Fibroblast of skin of back (primary cell): ENCODE measurements at regions not wholly inside any gene's neighbourhood (a gene's known extent, or its start where the extent isn't known, plus 50 kb on each side); places are given as distances from the start of the nearest gene placed in this dataset.
A peak's percentile ranks its signal among the peaks of the same experiment; 100 is the strongest.
"Not testable (repeated sequence)": the region's sequence is repeated elsewhere in the genome, so short reads cannot be mapped to it uniquely, and the experiment has no call there.

Experiments used
- DNase-seq: peaks from one replicate; pipeline ENCODE4 v3.0.0-alpha.2; 2013

DNA sequence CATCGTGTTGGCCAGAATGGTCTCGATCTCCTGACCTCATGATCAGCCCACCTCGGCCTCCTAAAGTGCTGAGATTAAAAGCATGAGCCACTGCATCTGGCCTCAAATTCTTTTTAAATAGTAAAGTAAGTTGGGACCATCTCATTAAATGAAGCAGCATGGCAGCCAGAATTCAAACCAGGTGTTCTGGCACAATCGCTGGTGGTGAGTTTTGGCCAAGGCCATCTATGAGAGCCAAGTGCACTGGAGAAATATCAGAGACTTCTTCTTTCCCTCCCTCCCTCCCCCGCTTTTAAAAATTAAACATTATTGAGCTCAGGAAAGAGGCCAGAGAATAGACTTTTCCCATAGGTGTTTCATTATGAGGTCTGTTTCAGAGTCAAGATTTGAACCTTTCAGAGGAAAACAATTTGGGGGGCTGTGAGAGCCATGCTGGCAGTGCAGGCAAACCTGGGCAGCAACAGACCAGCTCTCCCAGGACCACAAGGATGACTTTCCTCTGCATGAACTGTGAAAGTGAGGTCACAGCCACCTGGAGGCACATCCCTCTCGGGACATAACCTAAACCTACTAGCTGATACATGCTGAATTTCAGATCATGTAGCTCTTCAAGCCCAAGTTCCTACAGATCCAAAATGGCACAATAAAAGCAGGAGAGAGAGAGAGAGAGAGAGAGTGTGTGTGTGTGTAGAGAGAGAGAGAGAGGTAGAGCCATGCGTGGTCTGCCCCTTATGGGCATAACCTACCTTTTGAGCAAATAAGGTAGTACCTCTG, 94.6 kb upstream of the DMRT1 start:
- no peak for DNase-seq

DNA sequence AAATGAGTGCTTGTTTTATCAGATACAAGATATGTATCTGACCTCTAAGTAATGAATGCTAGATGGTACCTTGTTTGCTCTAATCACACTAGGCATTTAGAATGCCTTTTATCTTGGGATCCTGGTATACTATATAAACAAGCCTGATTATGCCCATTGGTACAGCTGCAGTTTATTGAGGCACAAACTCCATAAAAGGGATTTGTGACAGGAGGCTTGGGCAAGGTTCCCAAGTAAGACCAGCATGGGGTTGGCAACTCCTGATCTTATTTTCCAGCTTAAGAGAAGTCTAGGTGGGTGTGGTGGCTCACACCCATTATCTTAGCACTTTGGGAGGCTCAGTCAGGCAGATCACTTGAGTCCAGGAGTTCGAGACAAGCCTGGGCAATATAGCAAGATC, 93.9 kb upstream of the DMRT1 start:
- no peak for DNase-seq

- DNase-seq: no peak
Measured at GRCh38 chr9:748861-749497, 92.5 kb upstream of the DMRT1 start.

GRCh38 chr9:749716-750115, 91.8 kb upstream of the DMRT1 start:
- DNase-seq: peak; percentile 63

- no peak for DNase-seq
Measured at GRCh38 chr9:750249-750967, 91.1 kb upstream of the DMRT1 start.

GRCh38 chr9:751137-752051, 90.1 kb upstream of the DMRT1 start:
- DNase-seq: peak; percentile 95

GRCh38 chr9:752201-752600, 89.3 kb upstream of the DMRT1 start:
- DNase-seq: peak; percentile 96

DNA sequence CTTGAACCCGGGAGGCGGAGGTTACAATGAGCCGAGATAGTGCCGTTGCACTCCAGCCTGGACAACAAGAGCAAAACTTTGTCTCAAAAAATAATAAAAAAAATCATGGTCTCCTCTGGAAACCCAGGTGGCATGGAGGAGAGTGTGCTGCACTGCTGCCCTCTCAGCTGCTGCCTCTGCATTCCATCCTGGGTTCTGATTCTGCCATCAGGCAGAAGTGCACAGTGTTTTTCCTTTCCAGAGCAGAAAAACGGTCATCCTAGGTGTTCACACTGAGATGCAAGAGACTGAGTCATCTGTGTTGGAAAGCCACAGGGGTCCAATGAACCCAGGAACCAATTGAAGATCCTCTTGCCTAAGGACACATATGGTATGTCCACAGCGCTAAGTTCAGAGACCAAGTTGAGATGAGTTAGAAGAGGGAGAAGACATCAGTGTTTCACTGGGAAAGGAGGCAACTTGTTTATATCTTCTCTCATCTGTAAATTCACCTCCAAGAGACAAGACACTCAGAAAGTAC, 88.8 kb upstream of the DMRT1 start:
- DNase-seq: peak; percentile 34

- not testable (repeated sequence) for DNase-seq
Measured at GRCh38 chr9:753734-754133, 87.8 kb upstream of the DMRT1 start.

DNA sequence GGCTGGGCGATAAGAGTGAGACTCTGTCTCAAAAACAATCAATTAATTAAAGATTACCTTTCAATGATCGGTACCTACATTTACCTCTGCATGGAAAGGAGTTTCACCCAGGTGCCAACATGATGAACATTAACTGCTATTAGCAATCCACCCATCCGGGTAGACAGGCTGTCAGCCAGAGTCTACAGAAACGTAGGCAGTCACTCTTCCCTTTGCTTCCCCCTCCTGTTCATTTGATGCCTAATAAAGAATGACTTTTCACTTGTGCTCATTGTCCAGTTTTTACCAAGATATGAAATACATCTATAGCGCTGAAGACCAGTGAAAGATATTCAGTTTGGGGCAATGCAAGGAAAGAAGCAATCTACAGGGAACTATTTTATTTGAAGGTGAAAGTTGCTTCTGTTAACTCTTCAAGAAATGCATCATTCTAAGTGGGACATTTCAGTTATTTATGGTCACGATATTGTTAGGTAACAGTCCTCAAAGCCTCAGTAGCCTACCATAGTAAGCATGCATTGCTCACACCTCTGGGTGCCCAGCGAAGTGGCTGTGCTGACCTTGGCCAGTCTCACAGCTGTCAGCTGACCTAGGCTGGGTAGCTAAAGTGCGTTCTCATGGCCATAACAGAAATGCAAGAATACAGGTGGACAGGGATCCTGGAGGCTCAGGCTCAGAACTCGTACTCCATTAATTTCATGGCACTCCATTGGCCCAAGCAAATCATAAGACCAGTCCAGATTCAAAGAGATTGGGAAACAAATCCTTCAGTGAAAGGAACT, 87.2 kb upstream of the DMRT1 start:
- no peak for DNase-seq

- DNase-seq: peak; percentile 95
Measured at GRCh38 chr9:755454-756381, 85.8 kb upstream of the DMRT1 start.

- DNase-seq: peak; percentile 71
Measured at GRCh38 chr9:757246-757881, 84.1 kb upstream of the DMRT1 start.

DNA sequence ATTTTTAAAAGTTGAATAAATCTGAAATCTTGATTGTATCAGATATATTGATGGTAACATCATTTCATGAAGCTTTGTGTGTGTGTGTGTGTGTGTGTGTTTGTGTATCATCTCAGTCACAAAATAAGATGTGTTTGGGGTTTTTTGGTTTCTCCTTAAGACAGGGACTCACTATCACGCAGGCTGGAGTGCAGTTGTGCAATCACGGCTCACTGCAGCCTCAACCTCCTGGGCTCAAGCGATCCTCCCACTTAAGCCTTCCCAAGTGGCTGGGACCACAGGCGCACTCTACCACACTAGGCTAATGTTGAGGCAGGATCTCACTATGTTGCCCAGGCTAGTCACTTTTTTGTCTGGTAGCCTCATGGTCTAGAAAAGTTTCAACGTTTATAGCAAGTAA, 83.4 kb upstream of the DMRT1 start:
- no peak for DNase-seq

- DNase-seq: no peak
Measured at GRCh38 chr9:759541-759940, 82.0 kb upstream of the DMRT1 start.

DNA sequence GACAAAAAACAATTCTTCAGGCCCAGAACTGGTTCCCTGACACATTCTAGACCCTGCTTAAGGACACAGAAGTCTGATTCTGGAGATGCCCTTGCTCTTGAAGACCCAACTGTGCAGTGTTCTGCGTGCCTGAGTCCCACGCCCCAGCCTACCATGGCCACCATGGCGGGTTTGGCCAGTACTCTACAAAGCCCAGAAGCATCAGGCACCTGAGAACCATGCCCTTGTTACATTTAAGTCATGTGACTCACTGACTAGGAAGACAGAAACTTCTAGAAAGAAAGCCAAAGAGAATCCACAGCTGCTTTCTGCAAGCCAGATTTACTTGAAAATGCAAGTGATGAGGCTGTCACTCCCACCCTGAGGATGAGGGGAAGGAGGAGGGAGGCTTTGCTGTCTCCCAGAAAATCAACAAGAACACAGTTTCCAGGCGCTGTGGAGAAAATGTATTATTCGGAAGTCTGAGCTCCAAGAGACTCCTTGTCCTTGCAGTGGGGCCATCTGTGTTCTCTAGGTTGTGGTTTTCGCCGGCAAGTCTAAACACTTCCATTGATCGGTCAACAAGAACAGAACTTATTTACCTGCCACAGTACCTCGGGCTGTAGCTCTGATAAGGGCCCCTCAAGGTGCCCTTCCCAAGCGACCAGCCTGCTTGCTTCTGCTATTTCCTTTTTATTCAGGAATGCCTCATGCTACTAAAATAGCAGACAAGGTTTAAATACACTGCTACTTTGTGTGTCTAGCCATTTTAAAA, 81.3 kb upstream of the DMRT1 start:
- no peak for DNase-seq

GRCh38 chr9:761176-761792, 80.2 kb upstream of the DMRT1 start:
- DNase-seq: no peak

DNA sequence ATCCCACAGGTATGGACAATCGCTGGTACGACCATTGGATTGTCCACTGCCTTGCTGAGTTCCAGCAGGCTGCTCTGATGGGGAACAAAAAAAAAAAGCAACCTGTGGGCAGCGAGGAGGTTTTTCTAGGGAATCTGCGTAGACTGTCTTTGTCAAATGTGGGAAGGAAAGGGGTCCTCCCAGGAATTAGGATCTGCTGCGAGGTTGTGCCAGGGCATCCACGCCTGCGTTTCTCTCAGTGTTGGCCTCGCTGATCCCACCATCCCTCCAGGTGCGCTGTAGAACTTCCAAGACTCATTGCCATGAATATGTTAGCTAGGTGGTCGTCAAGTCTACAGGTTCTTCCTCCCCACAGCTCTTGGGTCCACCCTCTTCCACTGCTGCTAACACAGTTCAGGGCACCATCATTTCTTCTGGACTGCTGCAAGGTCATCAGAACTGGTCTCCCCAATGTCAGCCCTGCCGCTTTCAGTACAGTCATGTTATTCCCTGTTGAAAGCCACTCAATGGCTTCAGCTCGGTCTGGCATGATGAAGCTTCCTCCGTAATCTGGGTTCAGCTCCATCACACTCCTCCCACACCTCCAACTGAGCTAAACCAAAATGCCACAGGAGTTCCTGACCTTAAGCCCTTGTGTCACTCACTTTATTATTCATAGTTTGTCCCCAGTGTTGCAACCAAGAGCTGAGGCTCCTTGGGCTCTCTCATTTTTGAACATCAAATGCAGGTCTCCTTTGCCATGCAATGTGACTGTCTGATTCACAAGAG, 79.5 kb upstream of the DMRT1 start:
- DNase-seq: no peak

DNA sequence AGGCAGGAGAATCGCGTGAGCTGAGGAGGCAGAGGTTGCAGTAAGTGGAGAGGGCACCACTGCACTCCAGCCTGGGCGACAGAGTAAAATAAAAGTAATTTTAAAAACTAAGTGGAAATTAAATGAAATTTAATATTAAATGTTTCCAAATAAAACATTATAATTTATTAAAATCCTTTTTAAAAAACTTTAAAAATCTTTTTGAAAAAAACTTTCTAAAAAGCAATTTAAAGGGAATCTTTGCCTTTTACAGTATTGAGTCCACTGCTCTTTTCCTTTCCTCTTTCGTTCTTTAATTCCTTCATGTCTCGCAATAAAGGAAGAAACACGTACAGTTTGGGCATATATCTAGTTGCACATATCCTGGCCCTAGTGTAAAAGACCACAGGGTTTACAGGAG, 77.8 kb upstream of the DMRT1 start:
- no peak for DNase-seq
